ENCODE measurements at regions not wholly inside any gene's neighbourhood (a gene's known extent, or its start where the extent isn't known, plus 50 kb on each side); places are given as distances from the start of the nearest gene placed in this dataset.

- no peaks in the 10 kb centered on the region for H3K4me1 ChIP-seq (ENCODE audit: low read length)
- H2AFZ ChIP-seq (ENCODE audit: low read length): no peak overlapping the region
- H3K9me3 ChIP-seq (ENCODE audit: low read length): peaks cover 3% of the 10 kb centered on the region
- no peaks in the 10 kb centered on the region for H3K79me2 ChIP-seq (ENCODE audit: low read length)
- no peak for DNase-seq
- no peak overlapping the region for H3K4me2 ChIP-seq (ENCODE audit: low read depth, low read length, poor library complexity, severe bottlenecking)
- H3K27ac ChIP-seq (ENCODE audit: low read length): no peak overlapping the region
- H3K27me3 ChIP-seq (ENCODE audit: low read length): no peaks in the 10 kb centered on the region
- no peak overlapping the region for H3K4me3 ChIP-seq (ENCODE audit: low read length)
- no peaks in the 10 kb centered on the region for H3K9me2 ChIP-seq (replicated peaks; ENCODE audit: insufficient read depth, low read length)
- H4K20me1 ChIP-seq (ENCODE audit: insufficient read depth, low read depth, low read length): no peaks in the 10 kb centered on the region
- H3K36me3 ChIP-seq (ENCODE audit: insufficient read depth, low read length): no peaks in the 10 kb centered on the region
- H3K9ac ChIP-seq (ENCODE audit: low read length): no peak overlapping the region
These were observed 1529.3 kb upstream of the SLC10A2 start for GRCh38 chr13:104595511-104595910.

DNA sequence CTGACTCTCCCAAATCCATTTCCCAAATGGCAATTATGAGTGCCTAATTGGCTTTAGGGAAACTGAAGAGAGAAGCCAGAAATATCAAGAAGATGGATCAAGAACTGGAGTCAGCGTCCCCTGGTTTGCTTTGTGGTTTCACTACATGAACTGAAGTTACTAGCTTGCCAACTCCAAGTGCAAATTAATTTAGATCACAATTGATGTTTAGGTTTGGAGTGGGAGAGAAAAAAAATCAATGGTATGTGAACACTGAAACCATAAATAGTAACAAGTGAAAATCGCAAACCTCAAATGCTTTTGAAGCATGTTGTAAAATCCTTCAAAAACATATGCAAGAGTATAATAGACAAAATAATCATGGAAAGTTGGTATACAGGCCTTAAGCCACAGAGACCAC is 1528.6 kb upstream of the SLC10A2 start:
- H2AFZ ChIP-seq (ENCODE audit: low read length): no peak overlapping the region
- DNase-seq: no peak
- no peak overlapping the region for H3K4me2 ChIP-seq (ENCODE audit: low read depth, low read length, poor library complexity, severe bottlenecking)
- no peaks in the 10 kb centered on the region for H3K79me2 ChIP-seq (ENCODE audit: low read length)
- no peaks in the 10 kb centered on the region for H3K27me3 ChIP-seq (ENCODE audit: low read length)
- H4K20me1 ChIP-seq (ENCODE audit: insufficient read depth, low read depth, low read length): no peaks in the 10 kb centered on the region
- H3K9me3 ChIP-seq (ENCODE audit: low read length): peaks cover 4% of the 10 kb centered on the region
- H3K4me3 ChIP-seq (ENCODE audit: low read length): no peak overlapping the region
- no peaks in the 10 kb centered on the region for H3K4me1 ChIP-seq (ENCODE audit: low read length)
- H3K27ac ChIP-seq (ENCODE audit: low read length): no peak overlapping the region
- no peaks in the 10 kb centered on the region for H3K36me3 ChIP-seq (ENCODE audit: insufficient read depth, low read length)
- no peaks in the 10 kb centered on the region for H3K9me2 ChIP-seq (replicated peaks; ENCODE audit: insufficient read depth, low read length)
- no peak overlapping the region for H3K9ac ChIP-seq (ENCODE audit: low read length)

DNA sequence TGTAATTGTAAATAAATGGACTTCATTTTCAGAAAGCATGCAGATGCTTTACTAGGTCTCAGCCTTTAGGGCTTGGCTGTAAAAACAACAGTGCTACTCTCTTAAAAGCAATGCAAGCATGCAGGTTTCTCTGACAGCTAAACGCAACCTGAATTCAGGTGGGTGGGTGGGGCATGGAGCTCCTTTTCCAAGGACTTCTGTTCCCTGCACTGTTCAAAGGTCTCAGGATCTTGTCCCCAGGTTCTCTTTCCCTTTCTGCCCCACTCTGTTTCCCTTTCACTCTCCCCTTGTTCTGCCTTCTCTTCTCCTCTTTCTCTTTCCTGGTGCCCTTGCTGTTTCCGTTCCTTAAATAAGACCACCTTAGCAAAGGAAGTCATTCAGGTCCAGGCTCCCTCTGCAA is 1527.5 kb upstream of the SLC10A2 start:
- H3K27me3 ChIP-seq (ENCODE audit: low read length): no peaks in the 10 kb centered on the region
- H3K9ac ChIP-seq (ENCODE audit: low read length): no peak overlapping the region
- H3K9me2 ChIP-seq (replicated peaks; ENCODE audit: insufficient read depth, low read length): no peaks in the 10 kb centered on the region
- no peak overlapping the region for H3K27ac ChIP-seq (ENCODE audit: low read length)
- H4K20me1 ChIP-seq (ENCODE audit: insufficient read depth, low read depth, low read length): no peaks in the 10 kb centered on the region
- DNase-seq: no peak
- no peaks in the 10 kb centered on the region for H3K4me1 ChIP-seq (ENCODE audit: low read length)
- H3K4me3 ChIP-seq (ENCODE audit: low read length): no peak overlapping the region
- H2AFZ ChIP-seq (ENCODE audit: low read length): no peak overlapping the region
- H3K79me2 ChIP-seq (ENCODE audit: low read length): no peaks in the 10 kb centered on the region
- H3K36me3 ChIP-seq (ENCODE audit: insufficient read depth, low read length): no peaks in the 10 kb centered on the region
- H3K4me2 ChIP-seq (ENCODE audit: low read depth, low read length, poor library complexity, severe bottlenecking): no peak overlapping the region
- H3K9me3 ChIP-seq (ENCODE audit: low read length): peaks cover 7% of the 10 kb centered on the region

DNA sequence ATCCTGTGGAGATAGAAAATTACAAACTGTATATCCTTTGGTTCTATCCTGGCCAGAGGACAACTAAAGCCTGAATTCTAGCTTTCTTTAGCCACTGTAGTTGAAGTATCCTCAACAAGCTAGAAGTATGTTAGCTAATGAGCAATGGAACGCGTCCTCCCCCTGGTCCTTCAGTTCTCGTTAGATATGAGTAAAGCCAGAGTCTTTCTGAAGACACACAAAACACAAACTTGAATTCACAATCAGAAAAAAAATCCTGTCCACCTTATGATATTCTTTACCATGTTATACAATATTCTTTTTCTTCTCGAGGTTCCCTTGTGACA is 1527.0 kb upstream of the SLC10A2 start:
- no peaks in the 10 kb centered on the region for H3K9me2 ChIP-seq (replicated peaks; ENCODE audit: insufficient read depth, low read length)
- no peak overlapping the region for H3K9ac ChIP-seq (ENCODE audit: low read length)
- no peaks in the 10 kb centered on the region for H3K79me2 ChIP-seq (ENCODE audit: low read length)

DNA sequence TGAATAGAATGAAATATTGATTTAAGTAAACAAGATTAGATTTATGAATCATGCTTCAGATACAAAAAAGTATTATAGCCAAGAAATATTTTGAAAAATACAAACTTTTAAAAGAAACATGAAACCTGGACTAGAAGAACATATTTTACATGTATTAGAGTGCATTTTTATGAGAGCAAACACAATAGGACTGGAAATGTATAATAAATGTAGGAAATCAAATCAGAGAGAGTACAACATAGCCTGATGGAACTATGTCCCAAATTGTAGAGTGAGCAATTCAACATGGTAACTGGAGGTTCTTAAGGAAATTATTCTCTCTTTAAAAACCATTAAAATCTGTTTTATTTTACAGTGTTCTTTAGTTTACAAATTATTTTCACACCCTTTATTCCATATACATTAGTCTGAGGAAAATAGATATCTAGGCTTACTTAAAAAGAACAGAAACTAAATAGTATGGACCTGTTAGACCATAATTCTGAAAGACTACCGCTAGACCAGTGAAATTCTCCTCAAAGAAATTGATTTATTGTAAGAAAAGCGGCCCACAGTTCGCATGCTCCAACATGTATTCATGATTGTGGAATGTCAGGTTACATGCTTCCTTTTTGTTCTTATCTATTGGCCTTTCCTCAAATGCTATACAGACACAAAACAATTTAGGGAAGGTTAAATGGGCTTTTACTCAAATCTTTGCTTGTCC is 1526.5 kb upstream of the SLC10A2 start:
- Histone ChIP-seq H3K27me3 (ENCODE audit: low read length) (no peaks in the 10 kb centered on the region), H3K9me3 (ENCODE audit: low read length) (peaks cover 14% of the 10 kb centered on the region), H3K4me3 (ENCODE audit: low read length) (no peak overlapping the region), H3K9me2 (replicated peaks; ENCODE audit: insufficient read depth, low read length) (no peaks in the 10 kb centered on the region), H3K4me1 (ENCODE audit: low read length) (no peaks in the 10 kb centered on the region), H2AFZ (ENCODE audit: low read length) (no peak overlapping the region), H3K4me2 (ENCODE audit: low read depth, low read length, poor library complexity, severe bottlenecking) (no peak overlapping the region), H4K20me1 (ENCODE audit: insufficient read depth, low read depth, low read length) (no peaks in the 10 kb centered on the region), H3K79me2 (ENCODE audit: low read length) (no peaks in the 10 kb centered on the region), H3K27ac (ENCODE audit: low read length) (no peak overlapping the region), H3K36me3 (ENCODE audit: insufficient read depth, low read length) (no peaks in the 10 kb centered on the region), H3K9ac (ENCODE audit: low read length) (no peak overlapping the region)
- no peak for DNase-seq

More for the DNA sequence above, 1527.0 kb upstream of the SLC10A2 start:
- H3K9me3 ChIP-seq (ENCODE audit: low read length): peaks cover 12% of the 10 kb centered on the region
- no peak for DNase-seq
- no peak overlapping the region for H3K4me3 ChIP-seq (ENCODE audit: low read length)
- no peak overlapping the region for H3K27ac ChIP-seq (ENCODE audit: low read length)
- H3K36me3 ChIP-seq (ENCODE audit: insufficient read depth, low read length): no peaks in the 10 kb centered on the region
- no peaks in the 10 kb centered on the region for H4K20me1 ChIP-seq (ENCODE audit: insufficient read depth, low read depth, low read length)
- no peak overlapping the region for H2AFZ ChIP-seq (ENCODE audit: low read length)
- H3K4me2 ChIP-seq (ENCODE audit: low read depth, low read length, poor library complexity, severe bottlenecking): no peak overlapping the region
- H3K27me3 ChIP-seq (ENCODE audit: low read length): no peaks in the 10 kb centered on the region
- no peaks in the 10 kb centered on the region for H3K4me1 ChIP-seq (ENCODE audit: low read length)

GRCh38 chr13:104592127-104592526 is 1525.9 kb upstream of the SLC10A2 start:
- Histone ChIP-seq H3K79me2 (ENCODE audit: low read length) (no peaks in the 10 kb centered on the region), H3K4me2 (ENCODE audit: low read depth, low read length, poor library complexity, severe bottlenecking) (no peak overlapping the region)

DNA sequence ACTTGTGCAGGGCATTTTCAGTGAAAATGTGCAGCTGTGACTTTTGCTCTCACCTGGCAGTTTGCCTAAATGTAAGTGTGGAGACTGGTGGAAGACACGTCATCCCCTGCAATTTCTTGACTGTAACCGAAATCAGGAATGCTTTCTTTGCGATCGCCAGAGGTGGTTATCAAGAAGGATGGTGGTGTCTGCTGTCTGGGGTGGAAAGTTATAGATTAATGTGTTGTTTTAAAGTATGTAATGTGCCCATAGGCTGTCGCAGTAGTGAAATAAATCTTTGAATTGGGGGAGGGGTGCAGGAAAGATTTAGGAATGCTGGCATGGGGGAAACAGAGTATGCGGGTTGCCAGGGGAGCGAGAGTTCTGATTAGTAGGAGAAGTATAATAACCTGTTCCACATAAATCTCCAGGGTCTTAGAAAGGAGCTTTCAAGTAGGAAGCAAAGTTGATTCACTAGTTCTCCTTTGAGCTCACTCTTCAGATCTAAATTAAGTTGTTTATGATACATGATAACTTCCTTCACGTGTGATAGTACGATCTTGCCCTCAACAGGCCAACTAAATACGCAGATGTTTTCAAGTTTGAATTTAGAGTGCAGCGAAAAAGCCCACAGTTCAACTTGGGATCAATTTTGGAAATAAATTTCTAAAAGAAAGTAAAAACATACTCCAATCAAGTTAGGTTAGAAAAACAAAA is 1520.0 kb upstream of the SLC10A2 start:
- Histone ChIP-seq H3K27ac (ENCODE audit: low read length) (no peak overlapping the region), H2AFZ (ENCODE audit: low read length) (no peak overlapping the region), H3K4me2 (ENCODE audit: low read depth, low read length, poor library complexity, severe bottlenecking) (no peak overlapping the region), H4K20me1 (ENCODE audit: insufficient read depth, low read depth, low read length) (no peaks in the 10 kb centered on the region), H3K36me3 (ENCODE audit: insufficient read depth, low read length) (no peaks in the 10 kb centered on the region), H3K4me1 (ENCODE audit: low read length) (no peaks in the 10 kb centered on the region), H3K9me3 (ENCODE audit: low read length) (peaks cover 32% of the 10 kb centered on the region), H3K79me2 (ENCODE audit: low read length) (no peaks in the 10 kb centered on the region), H3K9ac (ENCODE audit: low read length) (no peak overlapping the region), H3K4me3 (ENCODE audit: low read length) (no peak overlapping the region), H3K27me3 (ENCODE audit: low read length) (no peaks in the 10 kb centered on the region), H3K9me2 (replicated peaks; ENCODE audit: insufficient read depth, low read length) (no peaks in the 10 kb centered on the region)
- no peak for DNase-seq

More at GRCh38 chr13:104592127-104592526, 1525.9 kb upstream of the SLC10A2 start:
- Histone ChIP-seq H4K20me1 (ENCODE audit: insufficient read depth, low read depth, low read length) (no peaks in the 10 kb centered on the region), H3K4me3 (ENCODE audit: low read length) (no peak overlapping the region), H3K27me3 (ENCODE audit: low read length) (no peaks in the 10 kb centered on the region), H3K9me3 (ENCODE audit: low read length) (peaks cover 18% of the 10 kb centered on the region), H3K36me3 (ENCODE audit: insufficient read depth, low read length) (no peaks in the 10 kb centered on the region), H2AFZ (ENCODE audit: low read length) (no peak overlapping the region), H3K9me2 (replicated peaks; ENCODE audit: insufficient read depth, low read length) (no peaks in the 10 kb centered on the region), H3K27ac (ENCODE audit: low read length) (no peak overlapping the region), H3K9ac (ENCODE audit: low read length) (no peak overlapping the region), H3K4me1 (ENCODE audit: low read length) (no peaks in the 10 kb centered on the region)
- no peak for DNase-seq

- no peaks in the 10 kb centered on the region for H3K36me3 ChIP-seq (ENCODE audit: insufficient read depth, low read length)
- H3K4me1 ChIP-seq (ENCODE audit: low read length): no peaks in the 10 kb centered on the region
- no peaks in the 10 kb centered on the region for H4K20me1 ChIP-seq (ENCODE audit: insufficient read depth, low read depth, low read length)
- H3K27me3 ChIP-seq (ENCODE audit: low read length): no peaks in the 10 kb centered on the region
- H3K9ac ChIP-seq (ENCODE audit: low read length): no peak overlapping the region
- no peaks in the 10 kb centered on the region for H3K79me2 ChIP-seq (ENCODE audit: low read length)
- H3K4me2 ChIP-seq (ENCODE audit: low read depth, low read length, poor library complexity, severe bottlenecking): no peak overlapping the region
- peaks cover 41% of the 10 kb centered on the region for H3K9me3 ChIP-seq (ENCODE audit: low read length)
- H3K4me3 ChIP-seq (ENCODE audit: low read length): no peak overlapping the region
- no peak overlapping the region for H3K27ac ChIP-seq (ENCODE audit: low read length)
- no peak for DNase-seq
- H2AFZ ChIP-seq (ENCODE audit: low read length): no peak overlapping the region
- H3K9me2 ChIP-seq (replicated peaks; ENCODE audit: insufficient read depth, low read length): no peaks in the 10 kb centered on the region
These were observed 1518.3 kb upstream of the SLC10A2 start for GRCh38 chr13:104584481-104584880.
